Type B pancreatic cell (in vitro differentiated cells): ENCODE measurements at regions not wholly inside any gene's neighbourhood (a gene's known extent, or its start where the extent isn't known, plus 50 kb on each side); places are given as distances from the start of the nearest gene placed in this dataset.

Experiments
- DNase-seq: peaks from one replicate; pipeline ENCODE4 v3.0.0; 2021; ENCODE audit warnings: mixed read lengths; ENCODE audit not compliant: unreplicated experiment; ENCODE audit errors: extremely low spot score
- H3K27ac Mint-ChIP-seq: 2 replicates; pipeline ENCODE4 v1.8.0; 2021; ENCODE audit warnings: mild to moderate bottlenecking, mixed read lengths
- H3K27me3 Mint-ChIP-seq: 2 replicates; pipeline ENCODE4 v1.8.0; 2021; ENCODE audit warnings: mixed read lengths
- H3K36me3 Mint-ChIP-seq: 2 replicates; pipeline ENCODE4 v1.8.0; 2021; ENCODE audit warnings: mixed read lengths
- H3K4me1 Mint-ChIP-seq: one replicate; pipeline ENCODE4 v1.8.0; 2021; ENCODE audit warnings: mixed read lengths; ENCODE audit not compliant: unreplicated experiment
- H3K4me3 Mint-ChIP-seq: 2 replicates; pipeline ENCODE4 v1.8.0; 2021; ENCODE audit warnings: mild to moderate bottlenecking, mixed read lengths
- H3K9me3 Mint-ChIP-seq: 2 replicates; pipeline ENCODE4 v1.8.0; 2021; ENCODE audit warnings: mixed read lengths
- CTCF ChIP-seq: fragments of 200-600 bp; sonication (generic); conservative IDR thresholded peaks from 2 replicates; pipeline ENCODE4 v1.5.0; 2021; ENCODE audit warnings: antibody characterized with exemption, mild to moderate bottlenecking

- Mint-ChIP-seq H3K4me3 (no peak overlapping the region), H3K9me3 (no peaks in the 10 kb centered on the region), H3K4me1 (peaks cover 8% of the 10 kb centered on the region), H3K27ac (peak overlapping the region; percentile 13), H3K36me3 (no peaks in the 10 kb centered on the region), H3K27me3 (peaks cover 29% of the 10 kb centered on the region)
- DNase-seq: no peak
- TF ChIP-seq CTCF: no peak
Measured at GRCh38 chr6:963456-963855, 270.5 kb upstream of the EXOC2 start.

GRCh38 chr6:961407-961960 is 268.5 kb upstream of the EXOC2 start:
- no peak for DNase-seq
- H3K27me3 Mint-ChIP-seq: peaks cover 24% of the 10 kb centered on the region
- H3K4me3 Mint-ChIP-seq: no peak overlapping the region
- H3K36me3 Mint-ChIP-seq: no peaks in the 10 kb centered on the region
- H3K9me3 Mint-ChIP-seq: no peaks in the 10 kb centered on the region
- no peak for TF ChIP-seq CTCF
- no peak overlapping the region for H3K27ac Mint-ChIP-seq
- peaks cover 8% of the 10 kb centered on the region for H3K4me1 Mint-ChIP-seq

GRCh38 chr6:960356-960755 is 267.4 kb upstream of the EXOC2 start:
- H3K4me3 Mint-ChIP-seq: no peak overlapping the region
- H3K27me3 Mint-ChIP-seq: peaks cover 17% of the 10 kb centered on the region
- H3K27ac Mint-ChIP-seq: no peak overlapping the region
- no peak for TF ChIP-seq CTCF
- no peaks in the 10 kb centered on the region for H3K36me3 Mint-ChIP-seq
- H3K9me3 Mint-ChIP-seq: no peaks in the 10 kb centered on the region
- DNase-seq: no peak
- H3K4me1 Mint-ChIP-seq: peaks cover 8% of the 10 kb centered on the region

GRCh38 chr6:958488-958887 is 265.5 kb upstream of the EXOC2 start:
- Mint-ChIP-seq H3K27me3 (peaks cover 16% of the 10 kb centered on the region), H3K27ac (no peak overlapping the region), H3K4me3 (no peak overlapping the region), H3K36me3 (no peaks in the 10 kb centered on the region), H3K4me1 (peaks cover 8% of the 10 kb centered on the region), H3K9me3 (no peaks in the 10 kb centered on the region)
- TF ChIP-seq CTCF: no peak
- DNase-seq: no peak

- no peak overlapping the region for H3K27ac Mint-ChIP-seq
- no peaks in the 10 kb centered on the region for H3K4me1 Mint-ChIP-seq
- H3K9me3 Mint-ChIP-seq: no peaks in the 10 kb centered on the region
- TF ChIP-seq CTCF: no peak
- H3K27me3 Mint-ChIP-seq: peaks cover 18% of the 10 kb centered on the region
- no peak for DNase-seq
- no peak overlapping the region for H3K4me3 Mint-ChIP-seq
- H3K36me3 Mint-ChIP-seq: no peaks in the 10 kb centered on the region
Measured at GRCh38 chr6:951399-952181, 258.7 kb upstream of the EXOC2 start.
